NCI-H187 treated with DMSO at 0.1 percent for 48 hours (cell line): ENCODE measurements at regions not wholly inside any gene's neighbourhood (a gene's known extent, or its start where the extent isn't known, plus 50 kb on each side); places are given as distances from the start of the nearest gene placed in this dataset.

Experiments
- DNase-seq: peaks from one replicate; lab custom pipeline; 2025; lab: John Stamatoyannopoulos, UW

DNA sequence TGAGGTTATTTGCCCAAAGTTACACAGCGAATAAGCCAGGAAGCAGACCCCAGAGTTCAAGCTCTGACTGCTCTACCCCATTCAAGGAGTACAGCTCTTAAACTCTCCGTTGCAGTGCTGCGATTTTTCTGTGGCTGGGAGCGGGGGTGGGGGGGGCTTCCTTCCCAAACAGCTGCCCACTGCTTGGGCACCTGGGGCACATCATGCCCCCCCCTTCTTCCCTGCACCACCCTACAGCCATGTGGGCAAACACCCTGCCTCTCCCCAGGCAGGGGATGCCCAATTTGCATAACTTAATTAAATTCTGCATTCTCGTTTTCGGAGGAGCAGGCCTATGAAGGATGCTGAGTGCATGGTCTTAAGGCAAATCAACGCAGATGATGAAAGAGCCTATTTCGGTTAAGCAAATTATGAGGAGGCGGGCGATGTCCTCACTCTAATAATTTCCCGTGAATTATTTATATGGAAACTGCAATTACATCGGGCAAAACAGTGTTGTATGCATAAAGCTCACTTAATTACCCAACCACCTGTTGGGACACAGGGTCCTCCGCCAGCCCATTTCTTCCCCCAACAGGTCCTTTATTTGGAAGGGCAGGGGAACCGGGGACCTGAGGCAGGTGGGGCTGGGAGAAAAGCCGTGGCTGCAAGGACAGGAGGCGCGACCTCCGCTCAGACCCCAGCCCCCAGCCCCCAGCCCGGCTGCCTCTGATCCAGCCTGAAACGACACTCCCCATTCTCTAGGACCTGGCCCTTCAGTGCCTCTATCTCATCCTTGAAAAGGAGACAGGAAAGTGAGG lies 610.5 kb downstream of the BUD13 start:
- DNase-seq = no peak

DNA sequence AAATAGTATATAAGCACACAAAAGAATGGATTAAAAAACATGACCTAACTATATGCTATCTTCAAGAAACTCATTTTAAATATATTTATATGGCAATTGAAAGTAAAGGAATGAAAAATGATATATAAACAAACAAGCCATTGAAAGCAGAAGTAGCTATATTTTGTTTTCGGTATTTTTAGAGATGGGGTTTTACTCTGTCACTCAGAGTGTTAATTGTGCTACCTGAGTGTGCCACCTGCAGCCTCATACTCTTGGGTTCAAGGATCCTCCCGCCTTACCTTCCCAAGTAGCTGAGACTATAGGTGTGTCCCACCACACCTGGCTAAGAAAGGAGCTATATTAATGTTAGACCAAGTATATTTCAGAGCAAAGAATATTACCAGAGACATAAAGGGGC lies 624.1 kb downstream of the BUD13 start:
- DNase-seq = no peak

- DNase-seq = no peak
Observed at GRCh38 chr11:116148056-116148455, 624.7 kb downstream of the BUD13 start.

GRCh38 chr11:116145187-116145865 lies 627.5 kb downstream of the BUD13 start:
- DNase-seq = no peak

DNA sequence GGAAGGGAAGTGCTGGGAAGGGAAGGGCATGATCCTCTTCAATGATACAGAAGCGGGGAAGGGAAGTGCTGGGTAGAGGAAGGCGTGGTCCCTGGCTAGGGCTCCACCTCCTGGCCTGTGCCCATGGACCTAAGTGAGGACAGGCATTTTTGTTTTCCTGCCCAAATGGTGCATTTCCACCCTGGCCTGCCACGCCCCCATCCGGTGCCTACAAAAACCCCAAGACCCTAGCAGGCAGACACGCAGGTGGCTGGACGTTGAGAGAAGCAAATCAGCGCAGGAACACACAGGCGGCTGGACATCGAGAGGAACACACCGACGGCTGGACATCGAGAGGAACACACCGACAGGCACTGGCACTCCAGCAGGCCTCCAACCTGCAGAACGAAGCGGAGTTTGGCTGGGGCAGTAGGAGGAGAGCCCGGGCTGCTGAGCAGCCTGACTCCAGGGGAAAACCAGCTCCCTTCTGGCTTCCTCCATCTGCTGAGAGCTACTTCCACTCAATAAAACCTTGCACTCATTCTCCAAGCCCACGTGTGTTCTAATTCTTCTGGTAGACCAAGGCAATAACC lies 628.3 kb downstream of the BUD13 start:
- DNase-seq = no peak

- no peak for DNase-seq
Observed at GRCh38 chr11:116138280-116138679, 634.1 kb upstream of the CADM1 start.

DNA sequence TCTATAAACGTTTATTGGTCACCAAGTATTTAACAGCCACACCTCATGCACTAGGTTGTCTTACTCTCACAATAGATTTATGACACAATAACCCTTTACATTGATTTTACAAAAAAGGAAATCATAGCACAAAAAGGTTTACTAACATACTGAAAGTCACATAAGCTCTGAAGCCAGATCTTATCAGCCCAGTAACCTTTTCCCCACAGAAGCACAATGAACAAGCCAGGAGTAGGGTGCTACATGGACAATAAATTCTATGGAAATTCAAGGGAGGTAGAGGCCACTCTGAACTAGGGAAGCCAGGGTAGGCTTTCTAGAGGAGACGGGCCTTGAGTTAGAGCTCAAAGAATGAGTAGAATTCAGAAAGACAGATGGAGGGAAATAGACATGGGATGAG lies 633.5 kb upstream of the CADM1 start:
- no peak for DNase-seq

GRCh38 chr11:116136987-116137674 lies 632.9 kb upstream of the CADM1 start:
- no peak for DNase-seq

DNA sequence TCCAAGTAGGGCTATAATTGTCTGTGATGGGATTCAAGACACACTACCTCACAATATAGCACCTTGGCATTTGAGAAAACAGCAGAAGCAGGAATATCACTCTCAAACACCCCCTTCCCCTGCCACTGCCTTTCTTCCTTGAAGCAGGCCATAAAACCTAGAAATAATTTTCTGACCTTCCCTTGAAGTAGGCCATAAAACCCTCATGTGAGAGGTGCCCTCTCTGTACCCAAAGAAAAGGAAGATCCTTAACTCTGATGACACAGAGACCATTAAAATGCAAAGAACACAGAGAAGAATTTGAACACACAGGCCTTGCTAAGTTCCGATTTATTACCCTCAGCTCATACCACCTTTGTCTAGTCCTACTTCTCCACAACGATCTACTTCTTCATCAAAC lies 631.7 kb upstream of the CADM1 start:
- no peak for DNase-seq

GRCh38 chr11:116134450-116134849 lies 630.2 kb upstream of the CADM1 start:
- no peak for DNase-seq

- no peak for DNase-seq
Observed at GRCh38 chr11:116132273-116132978, 628.2 kb upstream of the CADM1 start.

GRCh38 chr11:116130122-116130521 lies 625.9 kb upstream of the CADM1 start:
- DNase-seq = no peak

- no peak for DNase-seq
Observed at GRCh38 chr11:116129456-116129855, 625.2 kb upstream of the CADM1 start.

DNA sequence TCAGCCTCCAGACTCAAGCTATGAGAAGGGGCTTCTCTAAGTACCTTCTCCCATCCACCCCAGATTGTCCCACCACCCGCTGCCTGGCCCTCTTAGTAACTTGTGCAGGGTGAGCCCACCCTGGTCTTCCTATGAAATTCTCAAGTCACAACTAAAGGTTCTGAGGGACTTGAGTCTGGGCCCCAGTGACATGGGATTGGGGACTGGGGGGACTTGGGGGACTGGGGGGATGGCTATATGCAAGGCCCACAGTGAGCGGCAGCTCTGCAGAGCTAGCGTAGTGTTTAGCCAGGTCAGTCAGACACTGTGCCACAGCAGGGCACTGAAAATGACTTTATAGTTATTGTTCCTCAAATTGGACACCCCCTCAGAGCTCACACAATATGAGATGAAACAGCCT lies 622.3 kb upstream of the CADM1 start:
- DNase-seq = no peak

DNA sequence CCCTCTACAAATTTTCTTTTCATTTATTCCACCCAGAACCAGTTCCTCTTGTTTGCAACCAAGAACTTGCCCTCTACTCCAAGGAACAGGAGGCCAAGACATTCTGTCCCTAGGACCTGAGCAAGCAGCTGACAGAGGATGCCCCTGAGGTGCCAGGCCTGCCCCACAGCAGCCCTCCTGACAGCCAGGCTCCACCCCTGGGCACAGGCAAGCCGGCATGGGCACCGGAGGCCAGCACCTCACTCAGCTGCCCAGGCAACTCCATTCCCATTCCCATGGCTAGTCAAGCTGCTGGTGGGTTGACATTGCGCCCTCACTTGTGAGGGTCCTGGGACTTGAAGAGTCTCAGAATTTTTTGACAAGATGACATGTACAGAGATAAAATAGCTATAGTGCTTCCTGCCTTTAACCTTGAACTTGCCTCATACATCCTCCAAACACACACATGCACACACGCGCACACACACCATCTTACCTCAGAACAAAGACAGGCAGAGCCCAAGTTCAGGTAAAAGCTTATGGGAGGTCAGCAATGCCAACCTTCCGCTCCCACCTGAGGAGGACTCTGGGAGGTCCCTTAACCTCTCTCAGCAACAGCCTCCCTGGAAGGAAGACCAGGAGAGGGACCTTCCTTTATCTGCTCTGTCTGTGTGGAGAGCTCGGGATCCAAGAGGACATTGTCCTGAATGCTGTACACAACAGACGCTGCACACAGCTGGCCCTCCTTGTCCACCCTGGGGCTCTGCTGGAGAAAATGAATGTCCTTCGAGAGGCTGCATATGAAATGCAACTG lies 620.9 kb upstream of the CADM1 start:
- no peak for DNase-seq

DNA sequence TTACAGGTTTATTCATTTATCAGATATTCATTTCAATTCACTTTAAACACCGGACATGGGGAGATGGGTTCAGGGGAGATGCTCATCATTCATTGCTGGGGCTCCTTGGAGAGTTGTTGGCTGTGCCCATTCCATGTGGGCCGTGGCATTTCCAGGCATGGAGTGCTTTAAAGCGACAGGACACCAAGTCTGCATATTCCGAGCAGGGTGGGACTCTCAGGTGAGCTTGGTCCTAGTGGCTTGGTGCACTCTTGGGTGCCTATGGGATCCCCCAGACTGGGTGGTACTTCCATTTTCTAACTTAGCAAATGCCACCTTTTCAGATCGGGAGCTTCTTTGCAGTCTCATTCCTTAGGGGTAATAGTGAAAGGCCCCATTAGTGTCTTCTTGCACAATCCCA lies 619.5 kb upstream of the CADM1 start:
- DNase-seq = no peak

GRCh38 chr11:116122697-116123472 lies 618.7 kb upstream of the CADM1 start:
- no peak for DNase-seq

DNA sequence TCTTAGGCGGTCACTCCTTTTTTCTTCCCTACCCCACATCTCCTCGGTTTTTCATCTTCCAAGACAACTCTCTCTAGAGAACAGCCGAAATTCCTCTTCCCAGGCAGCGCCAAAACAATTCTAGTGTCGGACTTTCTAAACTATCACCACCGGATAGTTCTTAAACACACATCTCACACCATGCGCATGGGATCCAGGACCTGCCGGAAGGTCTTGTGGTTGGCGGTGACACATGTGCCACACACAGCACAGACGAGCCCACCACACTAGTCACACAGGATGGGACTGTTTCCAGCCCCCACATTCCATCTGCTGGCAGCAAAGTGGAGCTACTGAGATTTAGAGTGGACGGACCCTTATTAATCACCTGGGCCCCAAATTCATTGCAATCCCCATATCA lies 614.9 kb upstream of the CADM1 start:
- no peak for DNase-seq

- no peak for DNase-seq
Observed at GRCh38 chr11:116118138-116118470, 613.9 kb upstream of the CADM1 start.

GRCh38 chr11:116117331-116118137 lies 613.3 kb upstream of the CADM1 start:
- DNase-seq = no peak
